Hypothalamus (tissue), 51 donors: ENCODE measurements at regions not wholly inside any gene's neighbourhood (a gene's known extent, or its start where the extent isn't known, plus 50 kb on each side); places are given as distances from the start of the nearest gene placed in this dataset.

Experiments
- DNase-seq, 51 donors: peaks; one replicate each; lab custom pipeline; 2025; lab: John Stamatoyannopoulos, UW

- no peak for DNase-seq
Observed at GRCh38 chr2:15775753-15776628, 164.4 kb upstream of the MYCN start.

- no peak for DNase-seq
Observed at GRCh38 chr2:15776629-15776919, 163.8 kb upstream of the MYCN start.

GRCh38 chr2:15776992-15777702, 163.2 kb upstream of the MYCN start:
- no peak for DNase-seq

- DNase-seq, result no peak
Observed at GRCh38 chr2:15777795-15778371, 162.5 kb upstream of the MYCN start.

- no peak for DNase-seq
Observed at GRCh38 chr2:15778529-15779219, 161.7 kb upstream of the MYCN start.

GRCh38 chr2:15779381-15780041, 160.8 kb upstream of the MYCN start:
- DNase-seq, result no peak

- DNase-seq, result no peak
Observed at GRCh38 chr2:15780234-15780633, 160.1 kb upstream of the MYCN start.

GRCh38 chr2:15780912-15781574, 159.3 kb upstream of the MYCN start:
- no peak for DNase-seq

GRCh38 chr2:15782009-15782751, 158.2 kb upstream of the MYCN start:
- no peak for DNase-seq

- no peak for DNase-seq
Observed at GRCh38 chr2:15782769-15783294, 157.5 kb upstream of the MYCN start.

GRCh38 chr2:15783489-15783888, 156.9 kb upstream of the MYCN start:
- DNase-seq, result no peak

GRCh38 chr2:15784106-15784885, 156.1 kb upstream of the MYCN start:
- DNase-seq, result no peak

GRCh38 chr2:15784886-15785801, 155.2 kb upstream of the MYCN start:
- DNase-seq, result no peak

- no peak for DNase-seq
Observed at GRCh38 chr2:15786003-15786654, 154.2 kb upstream of the MYCN start.

GRCh38 chr2:15786901-15787300, 153.4 kb upstream of the MYCN start:
- DNase-seq, result no peak

- no peak for DNase-seq
Observed at GRCh38 chr2:15787535-15788454, 152.6 kb upstream of the MYCN start.
